Fibroblast of the aortic adventitia (primary cell): ENCODE measurements at regions not wholly inside any gene's neighbourhood (a gene's known extent, or its start where the extent isn't known, plus 50 kb on each side); places are given as distances from the start of the nearest gene placed in this dataset.

Experiments
- DNase-seq: peaks from one replicate; pipeline ENCODE4 v3.0.0-alpha.2; 2010; ENCODE audit warnings: low read depth
- H3K4me3 ChIP-seq: 2 replicates; pipeline ENCODE4 v1.5.1; 2011; ENCODE audit warnings: low read depth, mild to moderate bottlenecking, control low read depth, low read length, moderate library complexity
- TF ChIP-seq, protein P1 (sequence below): IDR thresholded peaks from 2 replicates; pipeline ENCODE4 v1.5.1; 2011; ENCODE audit warnings: mild to moderate bottlenecking, low read length, control low read depth, inconsistent platforms; ENCODE audit not compliant: insufficient read depth

DNA sequence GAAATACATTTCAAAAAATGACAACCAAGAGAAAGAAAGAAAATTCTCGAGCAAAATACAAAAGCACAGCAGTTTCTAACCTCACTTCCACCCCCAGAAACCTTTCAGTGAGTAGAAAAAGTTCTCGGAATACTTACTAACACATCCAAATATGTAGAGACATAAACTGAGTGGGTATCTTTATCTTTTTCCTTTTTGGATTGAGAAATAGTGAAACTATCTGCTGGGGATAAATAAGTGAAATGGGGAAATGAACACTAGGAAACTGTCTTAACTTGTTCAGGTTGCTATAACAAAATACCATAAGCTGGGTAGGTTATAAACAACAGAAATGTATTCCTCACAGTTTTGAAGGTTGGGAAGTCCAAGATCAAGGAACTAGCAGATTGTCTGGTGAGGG, 72.0 kb downstream of the VCAM1 start:
- DNase-seq: peak; percentile 9
- no peak overlapping the region for H3K4me3 ChIP-seq
- TF ChIP-seq, protein P1, sequence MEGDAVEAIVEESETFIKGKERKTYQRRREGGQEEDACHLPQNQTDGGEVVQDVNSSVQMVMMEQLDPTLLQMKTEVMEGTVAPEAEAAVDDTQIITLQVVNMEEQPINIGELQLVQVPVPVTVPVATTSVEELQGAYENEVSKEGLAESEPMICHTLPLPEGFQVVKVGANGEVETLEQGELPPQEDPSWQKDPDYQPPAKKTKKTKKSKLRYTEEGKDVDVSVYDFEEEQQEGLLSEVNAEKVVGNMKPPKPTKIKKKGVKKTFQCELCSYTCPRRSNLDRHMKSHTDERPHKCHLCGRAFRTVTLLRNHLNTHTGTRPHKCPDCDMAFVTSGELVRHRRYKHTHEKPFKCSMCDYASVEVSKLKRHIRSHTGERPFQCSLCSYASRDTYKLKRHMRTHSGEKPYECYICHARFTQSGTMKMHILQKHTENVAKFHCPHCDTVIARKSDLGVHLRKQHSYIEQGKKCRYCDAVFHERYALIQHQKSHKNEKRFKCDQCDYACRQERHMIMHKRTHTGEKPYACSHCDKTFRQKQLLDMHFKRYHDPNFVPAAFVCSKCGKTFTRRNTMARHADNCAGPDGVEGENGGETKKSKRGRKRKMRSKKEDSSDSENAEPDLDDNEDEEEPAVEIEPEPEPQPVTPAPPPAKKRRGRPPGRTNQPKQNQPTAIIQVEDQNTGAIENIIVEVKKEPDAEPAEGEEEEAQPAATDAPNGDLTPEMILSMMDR: no peak

DNA sequence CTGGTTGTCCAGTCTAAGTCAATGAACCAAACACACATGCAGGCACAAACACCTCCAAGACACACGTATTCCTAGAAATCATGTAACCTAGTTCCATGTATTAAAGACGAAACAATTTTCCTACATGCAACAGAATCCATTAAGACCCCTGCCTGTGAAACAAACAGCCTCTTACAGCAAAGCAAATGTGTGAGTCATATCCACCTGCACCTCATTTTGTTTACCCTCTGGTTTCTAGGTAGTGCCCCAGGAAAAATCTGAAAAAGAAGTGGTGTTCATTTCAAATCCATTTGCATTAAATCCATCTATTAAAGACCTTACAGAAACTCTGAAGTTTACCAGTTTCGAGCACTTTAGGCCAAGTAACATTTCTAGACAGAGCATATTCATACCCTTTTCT, 74.1 kb downstream of the VCAM1 start:
- H3K4me3 ChIP-seq: no peak overlapping the region
- DNase-seq: no peak
- TF ChIP-seq, protein P1: no peak

DNA sequence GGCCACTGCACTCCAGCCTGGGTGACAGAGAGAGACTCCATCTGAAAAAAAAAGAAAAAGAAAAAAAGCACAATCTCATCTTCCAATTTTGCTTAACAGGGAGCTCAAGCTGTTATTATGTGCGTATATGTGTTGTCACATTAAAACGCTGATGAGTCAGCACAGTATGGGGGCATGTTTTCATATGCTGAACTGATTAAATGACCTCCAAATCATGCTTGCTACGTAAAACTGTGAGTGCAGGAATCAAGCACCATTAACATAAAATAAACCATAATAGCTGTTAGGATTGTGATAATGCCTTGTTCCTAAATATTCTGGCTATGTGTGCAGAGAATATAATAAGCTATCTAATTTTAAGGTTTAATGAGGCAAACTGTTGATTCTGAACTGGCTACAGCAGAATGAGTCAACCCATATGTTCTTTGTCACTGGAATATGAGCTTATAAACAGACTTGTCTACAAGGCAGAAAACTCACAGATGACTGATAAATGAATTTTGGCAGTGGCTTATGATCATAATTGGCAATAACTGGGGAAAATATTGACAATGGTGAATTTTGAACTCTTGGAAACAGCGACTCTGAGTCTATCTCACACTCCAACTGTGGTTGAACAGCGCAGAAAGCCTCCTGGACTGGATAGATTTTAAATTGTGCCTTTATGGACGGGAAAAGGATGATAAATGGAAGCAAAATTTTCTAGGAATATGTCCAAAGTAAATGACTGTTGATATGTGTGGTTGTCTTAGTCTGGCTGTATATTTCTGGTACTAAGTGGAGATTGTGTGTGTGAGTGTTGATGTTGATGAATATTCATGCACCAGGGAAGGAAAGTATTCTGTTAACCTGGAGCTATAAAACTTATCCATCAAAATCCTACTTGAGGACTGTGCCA, 75.5 kb downstream of the VCAM1 start:
- H3K4me3 ChIP-seq: no peak overlapping the region
- DNase-seq: peak; percentile 55
- TF ChIP-seq, protein P1: no peak

DNA sequence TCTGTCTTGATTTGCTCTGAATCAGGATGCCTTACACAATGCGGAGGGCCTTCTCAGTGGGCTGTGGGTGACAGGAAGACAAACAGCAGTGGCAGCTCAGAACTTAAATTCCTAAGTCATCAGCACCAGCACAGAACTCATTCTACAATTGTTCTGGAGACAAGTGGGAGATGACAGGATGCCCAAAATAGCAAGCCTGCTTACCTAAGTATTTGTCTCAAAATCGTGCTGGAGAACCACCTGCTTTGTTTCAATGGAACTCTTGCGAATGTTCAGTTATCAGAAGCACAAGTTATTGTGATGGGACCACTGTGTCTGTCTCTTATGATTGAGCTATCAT, 76.1 kb downstream of the VCAM1 start:
- TF ChIP-seq, protein P1: no peak
- no peak for DNase-seq
- H3K4me3 ChIP-seq: no peak overlapping the region

DNA sequence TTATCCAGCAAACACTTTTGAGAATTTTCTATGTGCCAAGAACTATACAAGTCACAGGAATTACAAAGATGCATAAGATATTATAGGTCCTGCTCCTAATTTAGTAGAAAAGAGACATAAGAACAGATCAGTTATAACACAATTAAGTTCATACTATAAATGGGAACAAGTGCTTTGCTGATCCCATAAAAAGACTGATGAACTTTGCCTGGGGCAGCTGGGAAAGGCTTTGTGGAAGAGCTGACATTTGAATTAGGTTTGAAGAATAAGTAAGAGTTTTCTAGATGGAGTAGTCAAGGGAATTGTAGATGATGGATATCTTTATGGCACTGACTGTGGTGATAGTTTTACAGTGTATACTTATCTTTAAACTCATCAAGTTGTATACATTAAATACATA, 76.5 kb downstream of the VCAM1 start:
- TF ChIP-seq, protein P1: no peak
- no peak for DNase-seq
- no peak overlapping the region for H3K4me3 ChIP-seq

DNA sequence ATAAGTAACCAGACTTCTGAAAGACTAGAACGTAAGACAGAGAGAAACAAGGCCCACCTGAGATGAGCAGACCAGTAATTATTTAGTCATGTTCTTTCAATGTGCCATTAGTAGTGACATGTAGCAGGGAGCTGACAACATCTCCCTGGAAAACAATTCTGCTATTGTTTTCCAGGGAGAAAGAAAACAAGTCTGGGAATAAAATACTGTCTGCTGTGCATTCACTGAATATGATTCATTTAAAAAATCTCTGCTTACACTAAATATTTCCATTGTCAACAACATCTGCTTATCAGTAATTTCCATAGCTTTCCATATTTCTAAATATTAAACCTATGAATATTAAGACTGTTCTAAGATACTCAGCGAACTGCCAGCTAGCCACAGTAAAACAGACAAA, 80.0 kb downstream of the VCAM1 start:
- no peak for DNase-seq
- H3K4me3 ChIP-seq: no peak overlapping the region
- TF ChIP-seq, protein P1: no peak
